Lower lobe of right lung (tissue), 2 donors: ENCODE measurements at regions not wholly inside any gene's neighbourhood (a gene's known extent, or its start where the extent isn't known, plus 50 kb on each side); places are given as distances from the start of the nearest gene placed in this dataset.

Experiments used
- ATAC-seq, 2 donors: fragments of 200-7000 bp; cut with Tn5 transposase; one replicate each; pipeline ENCODE4 v1.9.1; 2020 to 2022; ENCODE audit warnings: mild to moderate bottlenecking in 2 of 2, moderate library complexity in 2 of 2
- DNase-seq: peaks from one replicate; pipeline ENCODE4 v3.0.0-alpha.2; 2020
- H3K27ac ChIP-seq: fragments of 200-600 bp; one replicate; pipeline ENCODE4 v1.8.0; 2022
- H3K27me3 ChIP-seq: fragments of 200-600 bp; one replicate; pipeline ENCODE4 v1.8.0; 2022; ENCODE audit warnings: low read depth
- H3K36me3 ChIP-seq: fragments of 200-600 bp; one replicate; pipeline ENCODE4 v1.8.0; 2022; ENCODE audit warnings: mild to moderate bottlenecking
- H3K4me1 ChIP-seq: fragments of 200-600 bp; one replicate; pipeline ENCODE4 v1.8.0; 2022
- H3K4me3 ChIP-seq: fragments of 200-600 bp; one replicate; pipeline ENCODE4 v1.8.0; 2022; ENCODE audit warnings: mild to moderate bottlenecking
- H3K9me3 ChIP-seq: fragments of 200-600 bp; one replicate; pipeline ENCODE4 v1.8.0; 2022
- intact Hi-C: fragments of 100-400 bp; cut with DNase I; formaldehyde crosslinking; loops from one replicate; pipeline ENCODE4 v1.11.0; 2022
- TF ChIP-seq, protein P1 (sequence below): fragments of 200-600 bp; IDR thresholded peaks from one replicate; pipeline ENCODE4 v1.8.0; 2022; ENCODE audit warnings: antibody characterized with exemption, mild to moderate bottlenecking
- donor health status: DM: no; HTN: yes; CAD: no; lungs with severe emphysema.

DNA sequence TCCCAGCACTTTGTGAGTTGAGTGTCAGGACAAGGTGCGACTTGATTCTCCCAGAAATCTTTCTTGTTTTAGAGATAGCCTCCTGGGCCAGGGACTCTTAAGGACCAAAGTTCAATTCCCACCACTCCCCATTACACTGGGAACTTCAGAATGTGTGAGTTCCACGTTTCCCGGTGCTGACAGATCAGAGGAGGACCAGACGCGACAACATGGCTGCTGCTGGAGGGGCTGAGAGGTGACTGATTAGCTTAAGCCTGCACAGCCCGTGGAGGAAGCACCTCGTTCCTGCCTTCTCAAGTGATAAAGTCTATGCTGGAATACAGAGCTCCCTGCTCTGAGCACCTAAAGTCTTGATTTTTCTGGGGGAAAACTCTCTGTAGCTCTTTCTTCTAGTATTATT lies 175.2 kb upstream of the FERMT1 start:
- H3K36me3 ChIP-seq: no peaks in the 10 kb centered on the region
- no peak overlapping the region for H3K27ac ChIP-seq
- intact Hi-C loops: no loop called here
- no peak overlapping the region for H3K4me3 ChIP-seq
- ATAC-seq: no peak
- no peak for DNase-seq
- TF ChIP-seq, protein P1, sequence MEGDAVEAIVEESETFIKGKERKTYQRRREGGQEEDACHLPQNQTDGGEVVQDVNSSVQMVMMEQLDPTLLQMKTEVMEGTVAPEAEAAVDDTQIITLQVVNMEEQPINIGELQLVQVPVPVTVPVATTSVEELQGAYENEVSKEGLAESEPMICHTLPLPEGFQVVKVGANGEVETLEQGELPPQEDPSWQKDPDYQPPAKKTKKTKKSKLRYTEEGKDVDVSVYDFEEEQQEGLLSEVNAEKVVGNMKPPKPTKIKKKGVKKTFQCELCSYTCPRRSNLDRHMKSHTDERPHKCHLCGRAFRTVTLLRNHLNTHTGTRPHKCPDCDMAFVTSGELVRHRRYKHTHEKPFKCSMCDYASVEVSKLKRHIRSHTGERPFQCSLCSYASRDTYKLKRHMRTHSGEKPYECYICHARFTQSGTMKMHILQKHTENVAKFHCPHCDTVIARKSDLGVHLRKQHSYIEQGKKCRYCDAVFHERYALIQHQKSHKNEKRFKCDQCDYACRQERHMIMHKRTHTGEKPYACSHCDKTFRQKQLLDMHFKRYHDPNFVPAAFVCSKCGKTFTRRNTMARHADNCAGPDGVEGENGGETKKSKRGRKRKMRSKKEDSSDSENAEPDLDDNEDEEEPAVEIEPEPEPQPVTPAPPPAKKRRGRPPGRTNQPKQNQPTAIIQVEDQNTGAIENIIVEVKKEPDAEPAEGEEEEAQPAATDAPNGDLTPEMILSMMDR: no peak
- H3K27me3 ChIP-seq: no peaks in the 10 kb centered on the region
- no peaks in the 10 kb centered on the region for H3K9me3 ChIP-seq
- no peaks in the 10 kb centered on the region for H3K4me1 ChIP-seq

DNA sequence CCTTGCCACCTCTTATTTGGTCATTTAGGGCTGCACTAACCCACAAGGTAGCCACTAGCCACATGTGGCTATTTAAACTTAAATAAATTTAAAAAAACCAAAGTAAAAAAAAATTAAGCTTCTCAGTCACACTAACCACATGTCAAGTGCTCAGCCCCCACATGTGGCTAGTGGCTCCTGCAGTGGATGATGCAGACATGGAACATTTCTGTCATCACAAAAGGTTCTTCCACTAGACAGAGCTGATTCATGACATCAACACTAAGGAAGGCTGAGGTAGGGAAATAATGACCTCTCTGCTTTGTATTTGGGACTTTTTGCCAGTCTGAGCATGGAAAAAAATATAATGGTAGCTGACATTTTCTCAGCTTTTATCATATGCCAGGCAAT lies 173.0 kb upstream of the FERMT1 start:
- Histone ChIP-seq H3K27me3 (no peaks in the 10 kb centered on the region), H3K9me3 (no peaks in the 10 kb centered on the region), H3K4me3 (no peak overlapping the region), H3K36me3 (no peaks in the 10 kb centered on the region), H3K4me1 (no peaks in the 10 kb centered on the region), H3K27ac (no peak overlapping the region)
- DNase-seq: no peak
- no peak for ATAC-seq
- intact Hi-C loops: no loop called here
- TF ChIP-seq, protein P1: no peak

DNA sequence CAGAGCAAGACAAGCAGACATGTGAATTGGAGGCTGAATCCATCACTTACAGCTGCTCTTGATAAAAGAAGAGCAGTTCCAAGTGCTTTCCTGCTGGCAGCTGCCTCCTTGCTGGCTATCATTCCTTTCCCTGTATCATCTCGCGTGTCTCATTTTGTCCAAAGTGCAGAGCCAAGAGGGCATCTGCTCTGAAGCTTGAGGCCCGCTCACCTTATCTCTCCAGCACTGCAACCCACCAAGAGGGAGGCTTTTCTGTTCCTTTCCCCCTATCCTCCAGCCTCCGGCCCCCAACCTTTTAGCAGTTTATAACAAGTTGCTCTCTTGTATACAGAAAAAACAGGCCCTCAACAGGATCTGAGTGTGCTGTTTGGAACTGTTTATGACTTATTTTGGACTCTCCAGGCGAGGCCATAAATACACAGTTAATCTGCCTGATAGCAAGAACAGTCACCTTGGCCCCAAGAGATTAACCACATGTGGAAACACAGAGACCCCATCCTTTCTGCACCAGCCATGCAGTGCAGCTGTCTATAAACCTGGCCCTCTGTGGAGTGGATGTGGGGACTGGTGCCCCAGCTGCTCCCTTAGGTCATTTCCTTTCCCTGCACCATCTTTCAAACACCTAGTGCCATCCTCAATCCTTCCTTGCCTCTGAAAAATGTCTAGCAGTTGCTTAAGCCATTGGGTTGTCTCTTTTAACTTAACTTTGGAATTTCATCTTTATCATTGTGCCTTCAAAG lies 172.5 kb upstream of the FERMT1 start:
- Histone ChIP-seq H3K36me3 (no peaks in the 10 kb centered on the region), H3K9me3 (no peaks in the 10 kb centered on the region), H3K27ac (no peak overlapping the region), H3K27me3 (no peaks in the 10 kb centered on the region), H3K4me1 (no peaks in the 10 kb centered on the region), H3K4me3 (no peak overlapping the region)
- DNase-seq (no peak), ATAC-seq (no peak)
- intact Hi-C loops: no loop called here
- TF ChIP-seq, protein P1: no peak

DNA sequence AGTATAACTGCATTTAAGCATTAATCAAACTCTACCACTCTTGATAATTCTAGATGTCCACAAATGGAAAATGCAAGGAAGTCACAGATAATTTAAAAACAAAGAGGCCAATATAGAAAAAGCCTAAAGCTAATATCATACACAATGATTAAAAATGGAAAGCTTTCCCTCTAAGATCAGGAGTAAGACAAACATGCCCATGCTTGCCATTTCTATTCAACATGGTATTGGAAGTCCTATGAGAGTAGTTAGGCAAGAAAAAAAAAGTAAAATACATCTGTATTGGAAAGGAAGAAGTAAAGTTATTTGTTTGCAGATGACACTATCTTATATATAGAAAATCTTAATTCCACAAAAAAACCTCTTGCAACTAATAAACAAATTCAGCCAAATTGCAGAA lies 164.6 kb upstream of the FERMT1 start:
- DNase-seq (no peak), ATAC-seq (no peak)
- TF ChIP-seq, protein P1: no peak
- Histone ChIP-seq H3K36me3 (no peaks in the 10 kb centered on the region), H3K9me3 (peaks cover 16% of the 10 kb centered on the region), H3K4me1 (no peaks in the 10 kb centered on the region), H3K4me3 (no peak overlapping the region), H3K27me3 (no peaks in the 10 kb centered on the region), H3K27ac (no peak overlapping the region)
- intact Hi-C loops: no loop called here

DNA sequence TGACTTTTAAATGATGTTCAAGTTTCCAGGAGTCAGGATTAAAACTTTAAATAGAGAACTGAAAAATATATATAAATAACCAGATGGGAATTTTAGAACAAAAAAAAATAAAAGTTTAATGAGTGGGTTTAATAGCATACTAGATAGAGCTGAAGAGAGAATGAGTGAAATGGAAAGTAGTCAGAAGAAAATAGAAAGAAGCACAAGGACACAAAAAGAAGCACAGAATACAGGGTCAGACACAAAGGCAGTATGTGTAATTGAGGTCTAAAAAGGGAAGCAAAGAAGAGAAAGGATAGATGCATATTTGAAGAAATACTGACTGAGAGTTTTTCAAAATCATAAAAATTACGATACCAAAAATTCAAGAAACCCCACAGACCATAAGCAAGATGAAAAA lies 159.8 kb upstream of the FERMT1 start:
- Histone ChIP-seq H3K27me3 (no peaks in the 10 kb centered on the region), H3K36me3 (no peaks in the 10 kb centered on the region), H3K27ac (no peak overlapping the region), H3K4me1 (no peaks in the 10 kb centered on the region), H3K9me3 (peaks cover 14% of the 10 kb centered on the region), H3K4me3 (no peak overlapping the region)
- intact Hi-C loops: no loop called here
- no peak for DNase-seq
- ATAC-seq: no peak
- TF ChIP-seq, protein P1: no peak
